Smooth muscle cell of the brain vasculature (primary cell): ENCODE measurements at regions not wholly inside any gene's neighbourhood (a gene's known extent, or its start where the extent isn't known, plus 50 kb on each side); places are given as distances from the start of the nearest gene placed in this dataset.

Source experiments
- DNase-seq: peaks from one replicate; pipeline ENCODE4 v3.0.0-alpha.2; 2012; ENCODE audit warnings: low read depth, low spot score

GRCh38 chr11:92384358-92384757 lies 159.7 kb downstream of the FAT3 start:
- no peak for DNase-seq

- no peak for DNase-seq
These were observed 160.2 kb downstream of the FAT3 start for GRCh38 chr11:92384802-92385201.

- no peak for DNase-seq
These were observed 162.0 kb downstream of the FAT3 start for GRCh38 chr11:92386577-92386976.

GRCh38 chr11:92387859-92388258 lies 163.2 kb downstream of the FAT3 start:
- no peak for DNase-seq

- DNase-seq: no peak
These were observed 163.8 kb downstream of the FAT3 start for GRCh38 chr11:92388380-92388779.

GRCh38 chr11:92390783-92391182 lies 166.2 kb downstream of the FAT3 start:
- no peak for DNase-seq

GRCh38 chr11:92391364-92391763 lies 166.7 kb downstream of the FAT3 start:
- no peak for DNase-seq

- DNase-seq: no peak
These were observed 167.2 kb downstream of the FAT3 start for GRCh38 chr11:92391808-92392207.

- no peak for DNase-seq
These were observed 168.6 kb downstream of the FAT3 start for GRCh38 chr11:92393218-92393617.

GRCh38 chr11:92396133-92396532 lies 171.5 kb downstream of the FAT3 start:
- no peak for DNase-seq

- DNase-seq: no peak
These were observed 172.7 kb downstream of the FAT3 start for GRCh38 chr11:92397221-92397755.

GRCh38 chr11:92399705-92400104 lies 175.1 kb downstream of the FAT3 start:
- no peak for DNase-seq

- no peak for DNase-seq
These were observed 176.9 kb downstream of the FAT3 start for GRCh38 chr11:92401520-92401919.

- DNase-seq: no peak
These were observed 181.9 kb downstream of the FAT3 start for GRCh38 chr11:92406472-92406871.

GRCh38 chr11:92409355-92409754 lies 184.7 kb downstream of the FAT3 start:
- no peak for DNase-seq

GRCh38 chr11:92409956-92410355 lies 185.3 kb downstream of the FAT3 start:
- no peak for DNase-seq

GRCh38 chr11:92410526-92410925 lies 185.9 kb downstream of the FAT3 start:
- DNase-seq: no peak

- DNase-seq: no peak
These were observed 186.8 kb downstream of the FAT3 start for GRCh38 chr11:92411431-92411830.

GRCh38 chr11:92413757-92414513 lies 189.3 kb downstream of the FAT3 start:
- DNase-seq: no peak

GRCh38 chr11:92416971-92417725 lies 192.5 kb downstream of the FAT3 start:
- no peak for DNase-seq

GRCh38 chr11:92423115-92424034 lies 198.8 kb downstream of the FAT3 start:
- no peak for DNase-seq

GRCh38 chr11:92424281-92424680 lies 199.7 kb downstream of the FAT3 start:
- DNase-seq: no peak
